ENCODE measurements at regions not wholly inside any gene's neighbourhood (a gene's known extent, or its start where the extent isn't known, plus 50 kb on each side); places are given as distances from the start of the nearest gene placed in this dataset.

GRCh38 chr7:25823571-25823970, 328.4 kb upstream of the NFE2L3 start:
- Histone ChIP-seq H3K4me1 (ENCODE audit: control insufficient read depth, insufficient read depth, low read length) (no peaks in the 10 kb centered on the region), H3K36me3 (ENCODE audit: control insufficient read depth, insufficient read depth, low read length) (no peaks in the 10 kb centered on the region), H3K27ac (ENCODE audit: low read depth, low read length) (no peak overlapping the region), H3K9ac (ENCODE audit: low read length) (no peak overlapping the region), H3K4me3 (ENCODE audit: low read length) (no peak overlapping the region), H3K27me3 (ENCODE audit: control insufficient read depth, insufficient read depth, low read length) (no peaks in the 10 kb centered on the region)

- no peak overlapping the region for H3K4me3 ChIP-seq (ENCODE audit: low read length)
- peaks cover 15% of the 10 kb centered on the region for H3K4me1 ChIP-seq (ENCODE audit: control insufficient read depth, insufficient read depth, low read length)
- H3K27me3 ChIP-seq (ENCODE audit: control insufficient read depth, insufficient read depth, low read length), result no peaks in the 10 kb centered on the region
- no peaks in the 10 kb centered on the region for H3K36me3 ChIP-seq (ENCODE audit: control insufficient read depth, insufficient read depth, low read length)
- H3K9ac ChIP-seq (ENCODE audit: low read length), result no peak overlapping the region
- no peak overlapping the region for H3K27ac ChIP-seq (ENCODE audit: low read depth, low read length)
Observed at GRCh38 chr7:25828468-25828867, 323.5 kb upstream of the NFE2L3 start.

GRCh38 chr7:25829663-25830062, 322.3 kb upstream of the NFE2L3 start:
- Histone ChIP-seq H3K4me3 (ENCODE audit: low read length) (no peak overlapping the region), H3K27me3 (ENCODE audit: control insufficient read depth, insufficient read depth, low read length) (no peaks in the 10 kb centered on the region), H3K27ac (ENCODE audit: low read depth, low read length) (no peak overlapping the region), H3K9ac (ENCODE audit: low read length) (no peak overlapping the region), H3K36me3 (ENCODE audit: control insufficient read depth, insufficient read depth, low read length) (no peaks in the 10 kb centered on the region), H3K4me1 (ENCODE audit: control insufficient read depth, insufficient read depth, low read length) (peaks cover 15% of the 10 kb centered on the region)

- H3K36me3 ChIP-seq (ENCODE audit: control insufficient read depth, insufficient read depth, low read length), result no peaks in the 10 kb centered on the region
- H3K27ac ChIP-seq (ENCODE audit: low read depth, low read length), result no peak overlapping the region
- no peak overlapping the region for H3K4me3 ChIP-seq (ENCODE audit: low read length)
- H3K27me3 ChIP-seq (ENCODE audit: control insufficient read depth, insufficient read depth, low read length), result no peaks in the 10 kb centered on the region
- H3K4me1 ChIP-seq (ENCODE audit: control insufficient read depth, insufficient read depth, low read length), result peaks cover 17% of the 10 kb centered on the region
- H3K9ac ChIP-seq (ENCODE audit: low read length), result no peak overlapping the region
Observed at GRCh38 chr7:25830215-25830614, 321.8 kb upstream of the NFE2L3 start.

GRCh38 chr7:25831062-25831691, 320.8 kb upstream of the NFE2L3 start:
- Histone ChIP-seq H3K36me3 (ENCODE audit: control insufficient read depth, insufficient read depth, low read length) (no peaks in the 10 kb centered on the region), H3K27me3 (ENCODE audit: control insufficient read depth, insufficient read depth, low read length) (no peaks in the 10 kb centered on the region), H3K9ac (ENCODE audit: low read length) (no peak overlapping the region), H3K4me1 (ENCODE audit: control insufficient read depth, insufficient read depth, low read length) (peaks cover 17% of the 10 kb centered on the region), H3K4me3 (ENCODE audit: low read length) (no peak overlapping the region), H3K27ac (ENCODE audit: low read depth, low read length) (peak overlapping the region; percentile 12)

GRCh38 chr7:25831831-25832411, 320.1 kb upstream of the NFE2L3 start:
- Histone ChIP-seq H3K27ac (ENCODE audit: low read depth, low read length) (peak overlapping the region; percentile 12), H3K36me3 (ENCODE audit: control insufficient read depth, insufficient read depth, low read length) (no peaks in the 10 kb centered on the region), H3K4me1 (ENCODE audit: control insufficient read depth, insufficient read depth, low read length) (peaks cover 17% of the 10 kb centered on the region), H3K4me3 (ENCODE audit: low read length) (no peak overlapping the region), H3K27me3 (ENCODE audit: control insufficient read depth, insufficient read depth, low read length) (no peaks in the 10 kb centered on the region), H3K9ac (ENCODE audit: low read length) (no peak overlapping the region)

- Histone ChIP-seq H3K27ac (ENCODE audit: low read depth, low read length) (peak overlapping the region; percentile 12), H3K9ac (ENCODE audit: low read length) (no peak overlapping the region), H3K4me3 (ENCODE audit: low read length) (no peak overlapping the region), H3K4me1 (ENCODE audit: control insufficient read depth, insufficient read depth, low read length) (peaks cover 17% of the 10 kb centered on the region), H3K36me3 (ENCODE audit: control insufficient read depth, insufficient read depth, low read length) (no peaks in the 10 kb centered on the region), H3K27me3 (ENCODE audit: control insufficient read depth, insufficient read depth, low read length) (no peaks in the 10 kb centered on the region)
Observed at GRCh38 chr7:25832456-25832855, 319.5 kb upstream of the NFE2L3 start.

- H3K9ac ChIP-seq (ENCODE audit: low read length), result no peak overlapping the region
- H3K4me1 ChIP-seq (ENCODE audit: control insufficient read depth, insufficient read depth, low read length), result peaks cover 17% of the 10 kb centered on the region
- no peaks in the 10 kb centered on the region for H3K36me3 ChIP-seq (ENCODE audit: control insufficient read depth, insufficient read depth, low read length)
- H3K27ac ChIP-seq (ENCODE audit: low read depth, low read length), result peak overlapping the region; percentile 12
- no peaks in the 10 kb centered on the region for H3K27me3 ChIP-seq (ENCODE audit: control insufficient read depth, insufficient read depth, low read length)
- H3K4me3 ChIP-seq (ENCODE audit: low read length), result no peak overlapping the region
Observed at GRCh38 chr7:25832929-25833328, 319.1 kb upstream of the NFE2L3 start.

GRCh38 chr7:25834050-25834449, 317.9 kb upstream of the NFE2L3 start:
- Histone ChIP-seq H3K36me3 (ENCODE audit: control insufficient read depth, insufficient read depth, low read length) (no peaks in the 10 kb centered on the region), H3K27ac (ENCODE audit: low read depth, low read length) (no peak overlapping the region), H3K4me3 (ENCODE audit: low read length) (no peak overlapping the region), H3K9ac (ENCODE audit: low read length) (no peak overlapping the region), H3K27me3 (ENCODE audit: control insufficient read depth, insufficient read depth, low read length) (no peaks in the 10 kb centered on the region), H3K4me1 (ENCODE audit: control insufficient read depth, insufficient read depth, low read length) (peaks cover 17% of the 10 kb centered on the region)

- H3K27ac ChIP-seq (ENCODE audit: low read depth, low read length), result no peak overlapping the region
- H3K27me3 ChIP-seq (ENCODE audit: control insufficient read depth, insufficient read depth, low read length), result no peaks in the 10 kb centered on the region
- H3K4me1 ChIP-seq (ENCODE audit: control insufficient read depth, insufficient read depth, low read length), result peaks cover 17% of the 10 kb centered on the region
- no peak overlapping the region for H3K4me3 ChIP-seq (ENCODE audit: low read length)
- H3K9ac ChIP-seq (ENCODE audit: low read length), result no peak overlapping the region
- H3K36me3 ChIP-seq (ENCODE audit: control insufficient read depth, insufficient read depth, low read length), result no peaks in the 10 kb centered on the region
Observed at GRCh38 chr7:25835197-25835596, 316.8 kb upstream of the NFE2L3 start.

- Histone ChIP-seq H3K36me3 (ENCODE audit: control insufficient read depth, insufficient read depth, low read length) (no peaks in the 10 kb centered on the region), H3K27ac (ENCODE audit: low read depth, low read length) (no peak overlapping the region), H3K9ac (ENCODE audit: low read length) (no peak overlapping the region), H3K27me3 (ENCODE audit: control insufficient read depth, insufficient read depth, low read length) (no peaks in the 10 kb centered on the region), H3K4me3 (ENCODE audit: low read length) (no peak overlapping the region), H3K4me1 (ENCODE audit: control insufficient read depth, insufficient read depth, low read length) (peaks cover 23% of the 10 kb centered on the region)
Observed at GRCh38 chr7:25839084-25839769, 312.8 kb upstream of the NFE2L3 start.

GRCh38 chr7:25840209-25840792, 311.7 kb upstream of the NFE2L3 start:
- no peak overlapping the region for H3K9ac ChIP-seq (ENCODE audit: low read length)
- peak overlapping the region; percentile 47 for H3K27ac ChIP-seq (ENCODE audit: low read depth, low read length)
- peaks cover 21% of the 10 kb centered on the region for H3K4me1 ChIP-seq (ENCODE audit: control insufficient read depth, insufficient read depth, low read length)
- no peaks in the 10 kb centered on the region for H3K27me3 ChIP-seq (ENCODE audit: control insufficient read depth, insufficient read depth, low read length)
- H3K36me3 ChIP-seq (ENCODE audit: control insufficient read depth, insufficient read depth, low read length), result no peaks in the 10 kb centered on the region
- H3K4me3 ChIP-seq (ENCODE audit: low read length), result no peak overlapping the region

Measured in rectal smooth muscle tissue (tissue), 1 donor.